HG02885 (cell line): ENCODE measurements at regions not wholly inside any gene's neighbourhood (a gene's known extent, or its start where the extent isn't known, plus 50 kb on each side); places are given as distances from the start of the nearest gene placed in this dataset.

ENCODE experiments used
- ATAC-seq: cut with Tn5 transposase; IDR thresholded peaks from one replicate; pipeline ENCODE4 v1.9.1; 2021; ENCODE audit warnings: mild to moderate bottlenecking; ENCODE audit not compliant: unreplicated experiment, poor library complexity

DNA sequence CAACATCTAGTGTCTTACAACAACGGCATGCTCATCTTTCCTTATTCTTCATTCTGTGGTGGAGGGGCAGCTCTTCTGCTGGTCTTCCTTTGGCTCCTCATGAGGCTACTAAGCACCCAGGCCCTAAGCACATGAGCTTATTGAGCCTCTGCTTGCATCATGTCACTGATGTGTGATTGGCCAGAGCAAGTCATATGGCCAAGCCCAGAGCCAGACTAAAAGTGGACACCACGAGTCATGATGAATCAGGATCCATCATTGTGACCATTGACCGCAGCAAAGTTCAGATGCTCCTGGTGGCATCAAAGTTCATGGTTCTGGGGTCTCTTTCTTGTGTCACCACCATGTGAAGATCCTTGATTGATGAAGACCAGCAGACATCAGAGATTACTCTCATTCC is 192.0 kb upstream of the FOXA2 start:
- ATAC-seq: no peak

GRCh38 chr20:22779878-22780277 is 195.5 kb upstream of the FOXA2 start:
- ATAC-seq: no peak

DNA sequence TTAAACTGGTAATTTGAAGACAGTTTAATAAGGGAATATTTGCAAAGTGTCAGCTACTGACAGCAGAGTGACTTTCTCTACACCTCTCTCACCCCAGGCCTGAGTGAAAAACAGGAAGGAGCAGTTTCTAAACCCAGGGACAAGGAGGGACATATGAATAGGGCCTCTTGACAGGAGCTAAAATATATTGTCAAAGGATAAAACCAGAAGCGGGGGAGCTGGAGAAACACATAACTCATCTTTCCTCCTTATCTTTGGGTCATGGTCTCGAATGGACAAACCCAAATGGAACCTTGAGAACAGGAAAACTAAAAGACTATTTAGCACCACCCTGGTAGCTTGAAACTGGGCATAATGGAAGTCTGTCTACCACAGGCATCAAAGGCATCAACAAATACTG is 197.5 kb upstream of the FOXA2 start:
- no peak for ATAC-seq

DNA sequence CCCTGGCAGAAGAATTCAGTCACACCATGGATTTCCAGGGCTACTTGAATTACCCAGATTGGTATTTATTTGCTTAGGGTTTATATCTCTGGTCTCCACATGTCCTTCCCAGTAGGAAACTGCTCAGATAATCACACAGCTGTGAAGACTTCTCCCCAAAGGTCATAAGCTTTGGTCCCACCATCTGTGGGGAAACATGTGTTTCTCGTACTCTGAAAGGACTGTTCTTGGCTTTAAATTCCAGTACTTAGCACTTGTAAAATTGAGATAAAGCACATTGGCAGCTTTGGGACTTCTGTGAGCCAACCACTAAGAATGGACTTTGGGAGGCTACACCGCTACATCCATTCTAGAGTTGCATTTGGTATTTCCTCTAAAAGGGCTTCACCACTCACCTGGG is 205.3 kb upstream of the FOXA2 start:
- no peak for ATAC-seq

DNA sequence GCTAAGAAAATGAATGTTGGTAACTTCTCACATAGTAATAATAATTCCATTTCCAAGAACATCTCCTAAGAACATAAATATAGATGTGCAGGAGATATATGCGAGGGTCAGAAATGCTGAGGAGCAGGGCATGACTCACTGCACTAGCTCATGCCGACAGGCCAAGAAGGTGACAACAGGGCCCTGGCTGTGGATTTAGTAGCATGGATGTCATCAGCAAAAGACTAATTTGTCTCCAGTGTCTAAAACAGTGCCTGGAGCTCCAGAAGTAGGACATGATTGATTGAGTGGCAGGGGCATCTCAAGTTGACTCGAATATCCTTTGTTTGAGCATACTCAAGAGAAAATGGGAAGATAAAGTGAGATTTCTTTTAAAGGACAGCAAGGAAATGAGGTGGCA is 207.0 kb upstream of the FOXA2 start:
- ATAC-seq: no peak

DNA sequence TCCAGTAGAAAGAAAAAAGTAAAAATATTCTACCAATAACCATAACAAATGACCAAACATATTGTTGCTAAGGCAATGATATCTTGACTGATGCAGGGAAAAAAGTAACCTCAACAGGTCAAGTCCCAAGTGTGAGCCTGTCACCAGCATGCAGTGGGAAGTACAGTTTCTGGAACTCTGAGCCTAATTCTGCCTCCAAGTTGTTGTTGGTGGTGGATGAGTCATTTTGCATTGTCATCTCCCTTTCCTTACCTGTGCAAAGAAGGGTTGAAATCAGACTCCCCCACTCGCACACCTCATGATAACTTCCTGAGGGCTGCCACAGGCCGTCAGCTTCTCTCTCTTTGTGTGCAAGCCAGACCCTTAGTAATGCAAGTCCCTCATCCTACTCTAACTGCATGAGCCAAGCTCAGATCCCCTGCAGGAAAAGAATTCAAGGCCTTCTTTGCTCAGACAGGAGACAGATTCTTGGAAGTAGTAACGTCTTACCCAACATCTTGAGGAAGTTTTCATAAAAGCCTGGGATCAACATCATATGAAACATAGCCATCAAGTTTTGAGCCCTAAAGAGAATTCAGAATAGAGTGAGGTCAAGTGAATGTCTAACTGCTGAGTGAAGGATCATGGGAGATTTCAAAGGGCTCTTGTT is 207.6 kb upstream of the FOXA2 start:
- no peak for ATAC-seq

DNA sequence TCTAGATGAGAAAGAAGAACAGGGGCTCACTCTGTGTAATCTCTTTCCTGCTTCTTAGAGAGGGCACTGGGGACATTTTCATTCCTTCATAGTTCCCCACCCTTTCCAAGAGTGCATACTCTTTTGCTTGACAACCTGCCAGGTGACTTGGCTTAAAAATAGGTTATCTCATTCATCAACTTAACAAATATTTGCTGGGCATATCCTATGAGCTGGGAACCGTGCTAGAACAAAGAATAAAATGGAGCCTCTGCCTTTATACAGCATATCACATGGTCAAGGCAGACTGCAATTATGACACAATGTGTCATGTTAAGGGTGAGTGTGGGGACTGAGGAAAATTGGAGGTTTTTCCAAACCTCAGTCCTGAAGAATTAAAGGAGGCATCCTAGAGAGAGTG is 209.8 kb upstream of the FOXA2 start:
- no peak for ATAC-seq

DNA sequence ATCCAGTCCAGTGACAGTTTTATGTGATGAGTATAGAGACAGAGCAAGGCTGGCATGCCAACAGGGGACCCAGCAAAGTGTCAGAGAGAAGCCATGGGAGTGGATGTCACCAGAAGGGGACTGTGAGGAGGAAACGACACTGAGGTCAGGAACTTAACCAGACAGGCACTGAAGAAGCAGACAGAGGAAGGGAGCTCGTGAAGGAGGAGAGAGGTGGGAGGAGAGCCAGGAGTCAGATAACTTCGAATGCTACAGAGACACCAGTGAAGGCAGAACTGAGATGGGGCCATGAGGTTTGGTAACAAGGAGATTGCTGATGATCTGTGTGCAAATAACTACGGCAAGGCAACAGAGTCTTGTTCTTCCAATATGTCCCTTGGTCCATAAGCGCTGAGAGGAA is 211.1 kb upstream of the FOXA2 start:
- ATAC-seq: no peak

- ATAC-seq: no peak
Measured at GRCh38 chr20:22795871-22796270, 211.5 kb upstream of the FOXA2 start.

DNA sequence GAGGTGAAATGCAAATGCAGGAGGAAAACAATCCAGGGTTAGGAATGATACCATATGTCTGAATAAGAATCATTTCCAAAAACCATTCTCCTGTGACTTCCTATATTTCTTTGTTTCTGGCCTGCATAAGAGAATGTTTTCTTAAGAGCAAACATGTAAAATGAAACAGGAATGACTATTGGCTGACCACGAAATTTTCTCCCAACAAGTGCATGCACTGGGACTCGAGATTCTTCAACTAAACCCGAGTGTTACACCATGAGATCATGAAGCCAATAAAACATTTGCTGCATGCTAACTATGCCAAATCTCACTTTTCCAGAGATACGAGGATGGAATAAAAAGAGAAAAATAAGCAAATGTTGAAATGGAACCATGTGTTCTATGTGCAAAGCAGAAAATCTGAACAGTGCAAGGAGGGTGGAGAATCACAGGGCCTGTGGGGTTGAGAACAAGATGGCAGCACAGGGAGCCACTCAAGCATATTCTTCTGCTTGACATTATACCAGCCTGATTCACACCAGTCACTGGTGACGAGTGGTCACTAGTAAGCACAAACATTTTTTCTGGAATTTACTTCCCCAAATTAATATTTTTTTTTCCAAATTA is 212.2 kb upstream of the FOXA2 start:
- ATAC-seq: no peak

DNA sequence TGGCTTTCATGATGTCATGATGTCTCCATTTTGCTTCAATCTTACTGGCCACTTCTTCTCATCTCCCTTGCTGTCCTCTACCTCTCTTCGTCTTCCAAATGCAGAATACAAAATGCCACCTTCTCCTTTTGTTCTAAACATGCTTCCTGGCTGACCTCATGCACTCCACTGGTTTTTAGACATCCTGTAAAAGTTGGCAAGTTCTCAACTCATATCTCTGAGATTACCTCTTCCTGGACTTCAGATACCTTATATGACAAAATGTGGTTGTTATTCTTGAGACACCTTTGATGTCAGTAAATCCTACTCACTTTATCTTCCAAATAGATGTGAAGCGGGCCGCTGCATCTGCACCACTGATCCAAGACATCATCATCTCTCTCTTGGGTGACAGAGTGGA is 212.7 kb upstream of the FOXA2 start:
- ATAC-seq: no peak

- ATAC-seq: no peak
Measured at GRCh38 chr20:22799687-22800086, 215.3 kb upstream of the FOXA2 start.

GRCh38 chr20:22800129-22800528 is 215.8 kb upstream of the FOXA2 start:
- no peak for ATAC-seq

DNA sequence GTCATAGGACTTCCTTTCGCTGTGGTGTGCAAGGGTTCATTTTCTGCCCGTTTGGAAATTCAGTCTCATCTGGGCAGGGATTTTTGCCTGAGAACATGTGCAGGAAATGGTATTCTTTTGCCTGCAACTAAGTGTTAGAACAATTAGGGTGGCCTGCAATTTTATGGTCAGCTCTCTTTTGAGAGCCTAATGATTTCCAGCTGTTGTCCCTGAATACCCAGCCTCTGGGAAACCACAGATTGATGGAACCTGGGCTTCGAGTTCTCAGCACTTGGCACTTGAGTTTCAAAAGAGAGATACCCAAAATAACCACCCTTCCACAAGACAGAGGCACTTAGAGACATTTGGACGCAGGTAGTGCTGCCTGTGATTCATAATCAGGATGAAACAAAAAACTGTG is 217.2 kb upstream of the FOXA2 start:
- ATAC-seq: no peak

- no peak for ATAC-seq
Measured at GRCh38 chr20:22802296-22802695, 217.9 kb upstream of the FOXA2 start.

DNA sequence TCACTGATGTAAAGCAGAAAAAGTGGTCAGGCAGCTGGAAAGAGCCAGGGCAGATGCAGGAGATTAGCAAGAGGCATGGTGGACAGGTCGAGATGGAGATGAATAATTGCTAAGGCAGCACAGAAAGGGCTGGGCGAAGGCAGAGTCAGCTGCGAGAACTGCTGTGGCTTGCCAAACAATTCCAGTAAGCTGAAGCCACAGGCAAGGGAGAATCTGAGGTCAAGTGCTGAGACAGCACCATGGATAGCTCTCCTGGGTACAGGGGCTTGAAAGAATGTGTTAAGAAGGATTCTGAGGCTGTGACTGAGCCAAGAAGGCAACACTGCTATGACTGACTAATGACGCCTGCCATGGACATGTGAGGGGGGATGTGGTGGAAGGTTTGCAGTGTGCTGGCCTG is 220.8 kb upstream of the FOXA2 start:
- no peak for ATAC-seq

DNA sequence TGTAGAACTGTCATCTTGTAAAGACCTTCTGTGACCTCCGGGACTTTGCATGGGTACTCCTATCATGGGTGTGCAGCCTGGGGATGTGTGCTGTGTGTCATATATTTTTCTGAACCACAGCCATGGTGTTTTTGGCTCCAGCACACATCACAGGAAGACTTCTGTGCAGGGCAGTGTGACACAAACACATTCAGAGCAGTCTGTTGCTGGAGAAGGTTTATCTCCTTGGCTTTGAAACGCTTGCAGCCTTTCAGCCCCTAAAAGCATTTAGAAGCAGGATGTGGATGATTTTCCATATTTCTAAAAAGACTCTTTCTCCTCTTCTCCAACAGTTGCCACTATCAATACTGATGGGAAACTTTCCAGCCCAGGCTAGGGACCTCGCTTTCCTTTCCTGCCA is 221.6 kb upstream of the FOXA2 start:
- no peak for ATAC-seq

GRCh38 chr20:22807045-22807444 is 222.7 kb upstream of the FOXA2 start:
- no peak for ATAC-seq

- ATAC-seq: no peak
Measured at GRCh38 chr20:22807646-22808244, 223.4 kb upstream of the FOXA2 start.

GRCh38 chr20:22808628-22809027 is 224.3 kb upstream of the FOXA2 start:
- ATAC-seq: no peak

DNA sequence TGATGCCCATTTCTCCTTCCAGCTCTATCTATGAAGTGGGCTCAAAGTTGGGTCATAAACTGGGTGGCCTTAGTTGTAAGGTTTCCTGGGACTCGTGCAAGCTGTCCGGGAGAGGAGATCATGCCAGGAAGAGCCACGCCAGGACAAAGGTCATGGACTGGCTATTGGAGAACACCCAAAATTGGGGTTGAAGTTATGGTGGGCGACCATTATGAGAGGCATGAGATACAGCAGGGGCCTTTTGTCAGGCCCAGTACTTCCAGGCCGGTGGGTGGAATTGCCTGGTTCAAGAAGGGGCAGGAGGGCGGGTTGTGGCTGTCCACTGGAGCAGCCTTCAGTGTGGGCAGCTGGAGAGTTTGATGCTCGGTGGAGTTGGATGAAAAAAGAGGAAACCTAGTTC is 225.1 kb upstream of the SSTR4 start:
- no peak for ATAC-seq
